ENCODE measurements at regions not wholly inside any gene's neighbourhood (a gene's known extent, or its start where the extent isn't known, plus 50 kb on each side); places are given as distances from the start of the nearest gene placed in this dataset.

- no peak for TF ChIP-seq CTCF (IDR thresholded peaks at IDR 0.05; ENCODE audit: poor library complexity, severe bottlenecking)
- no peaks in the 10 kb centered on the region for H3K4me1 ChIP-seq (ENCODE audit: insufficient read depth, poor library complexity, severe bottlenecking)
- no peak for ATAC-seq (ENCODE audit: low read depth)
Observed at GRCh38 chr12:88982694-88983093, 369.6 kb downstream of the DUSP6 start.

GRCh38 chr12:88977115-88977514 is 375.2 kb downstream of the DUSP6 start:
- no peaks in the 10 kb centered on the region for H3K36me3 ChIP-seq (ENCODE audit: low read depth)
- no peak for TF ChIP-seq CTCF (IDR thresholded peaks at IDR 0.05; ENCODE audit: poor library complexity, severe bottlenecking)
- no peaks in the 10 kb centered on the region for H3K27me3 ChIP-seq (ENCODE audit: insufficient read depth, poor library complexity, severe bottlenecking)
- H3K27ac ChIP-seq (ENCODE audit: poor library complexity, severe bottlenecking) = no peak overlapping the region
- no peak overlapping the region for H3K4me3 ChIP-seq (ENCODE audit: severe bottlenecking)
- DNase-seq (ENCODE audit: low spot score) = no peak
- no peaks in the 10 kb centered on the region for H3K4me1 ChIP-seq (ENCODE audit: insufficient read depth, poor library complexity, severe bottlenecking)
- no peaks in the 10 kb centered on the region for H3K9me3 ChIP-seq (ENCODE audit: severe bottlenecking)
- no peak for ATAC-seq (ENCODE audit: low read depth)

More at GRCh38 chr12:88982694-88983093, 369.6 kb downstream of the DUSP6 start:
- H3K4me3 ChIP-seq (ENCODE audit: severe bottlenecking) = no peak overlapping the region
- no peak overlapping the region for H3K27ac ChIP-seq (ENCODE audit: poor library complexity, severe bottlenecking)
- H3K27me3 ChIP-seq (ENCODE audit: insufficient read depth, poor library complexity, severe bottlenecking) = no peaks in the 10 kb centered on the region
- no peaks in the 10 kb centered on the region for H3K36me3 ChIP-seq (ENCODE audit: low read depth)
- DNase-seq (ENCODE audit: low spot score) = no peak
- H3K9me3 ChIP-seq (ENCODE audit: severe bottlenecking) = no peaks in the 10 kb centered on the region

GRCh38 chr12:88973998-88974397 is 378.3 kb downstream of the DUSP6 start:
- Histone ChIP-seq H3K27me3 (ENCODE audit: insufficient read depth, poor library complexity, severe bottlenecking) (no peaks in the 10 kb centered on the region), H3K36me3 (ENCODE audit: low read depth) (no peaks in the 10 kb centered on the region), H3K9me3 (ENCODE audit: severe bottlenecking) (no peaks in the 10 kb centered on the region), H3K27ac (ENCODE audit: poor library complexity, severe bottlenecking) (no peak overlapping the region), H3K4me3 (ENCODE audit: severe bottlenecking) (no peak overlapping the region), H3K4me1 (ENCODE audit: insufficient read depth, poor library complexity, severe bottlenecking) (no peaks in the 10 kb centered on the region)
- no peak for ATAC-seq (ENCODE audit: low read depth)
- DNase-seq (ENCODE audit: low spot score) = no peak
- TF ChIP-seq CTCF (IDR thresholded peaks at IDR 0.05; ENCODE audit: poor library complexity, severe bottlenecking) = no peak

GRCh38 chr12:88970740-88971139 is 381.6 kb downstream of the DUSP6 start:
- H3K36me3 ChIP-seq (ENCODE audit: low read depth) = no peaks in the 10 kb centered on the region
- ATAC-seq (ENCODE audit: low read depth) = no peak
- no peaks in the 10 kb centered on the region for H3K9me3 ChIP-seq (ENCODE audit: severe bottlenecking)
- no peaks in the 10 kb centered on the region for H3K27me3 ChIP-seq (ENCODE audit: insufficient read depth, poor library complexity, severe bottlenecking)
- H3K27ac ChIP-seq (ENCODE audit: poor library complexity, severe bottlenecking) = no peak overlapping the region
- TF ChIP-seq CTCF (IDR thresholded peaks at IDR 0.05; ENCODE audit: poor library complexity, severe bottlenecking) = no peak
- H3K4me1 ChIP-seq (ENCODE audit: insufficient read depth, poor library complexity, severe bottlenecking) = no peaks in the 10 kb centered on the region
- H3K4me3 ChIP-seq (ENCODE audit: severe bottlenecking) = no peak overlapping the region
- no peak for DNase-seq (ENCODE audit: low spot score)

GRCh38 chr12:88969127-88969526 is 383.2 kb downstream of the DUSP6 start:
- Histone ChIP-seq H3K4me3 (ENCODE audit: severe bottlenecking) (no peak overlapping the region), H3K9me3 (ENCODE audit: severe bottlenecking) (no peaks in the 10 kb centered on the region)
- ATAC-seq (ENCODE audit: low read depth) = no peak

More at GRCh38 chr12:88969127-88969526, 383.2 kb downstream of the DUSP6 start:
- H3K36me3 ChIP-seq (ENCODE audit: low read depth) = no peaks in the 10 kb centered on the region
- no peak overlapping the region for H3K27ac ChIP-seq (ENCODE audit: poor library complexity, severe bottlenecking)
- no peaks in the 10 kb centered on the region for H3K4me1 ChIP-seq (ENCODE audit: insufficient read depth, poor library complexity, severe bottlenecking)
- H3K27me3 ChIP-seq (ENCODE audit: insufficient read depth, poor library complexity, severe bottlenecking) = no peaks in the 10 kb centered on the region
- DNase-seq (ENCODE audit: low spot score) = no peak
- TF ChIP-seq CTCF (IDR thresholded peaks at IDR 0.05; ENCODE audit: poor library complexity, severe bottlenecking) = no peak
